HG02623 (cell line): ENCODE measurements at regions not wholly inside any gene's neighbourhood (a gene's known extent, or its start where the extent isn't known, plus 50 kb on each side); places are given as distances from the start of the nearest gene placed in this dataset.

Source experiments
- ATAC-seq: cut with Tn5 transposase; IDR thresholded peaks from one replicate; pipeline ENCODE4 v1.9.1; 2021; ENCODE audit warnings: moderate library complexity; ENCODE audit not compliant: unreplicated experiment

DNA sequence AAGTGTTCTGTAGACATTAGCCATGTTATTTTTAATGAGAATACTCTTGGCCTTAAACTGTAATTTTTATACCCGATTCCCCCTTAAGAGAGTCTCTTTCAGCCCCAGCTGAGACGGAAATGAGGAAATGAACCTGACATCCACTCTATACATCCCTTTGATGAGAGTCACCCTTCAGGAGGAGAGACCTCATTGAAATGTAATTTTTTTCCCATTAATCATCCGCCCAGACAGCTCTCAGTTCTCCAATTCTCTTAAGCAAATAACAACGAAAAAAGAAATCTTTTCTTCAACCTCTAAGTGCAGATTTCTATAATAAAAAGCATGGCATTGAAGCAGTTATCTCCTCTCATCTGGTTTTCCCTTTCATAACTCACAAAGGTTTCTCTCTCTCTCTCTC is 243.8 kb upstream of the PMEPA1 start:
- no peak for ATAC-seq

- no peak for ATAC-seq
Measured at GRCh38 chr20:57952136-57952535, 242.3 kb upstream of the PMEPA1 start.

GRCh38 chr20:57951549-57951948 is 241.7 kb upstream of the PMEPA1 start:
- no peak for ATAC-seq

- no peak for ATAC-seq
Measured at GRCh38 chr20:57950764-57951485, 241.1 kb upstream of the PMEPA1 start.

- ATAC-seq, result no peak
Measured at GRCh38 chr20:57948180-57948955, 238.6 kb upstream of the PMEPA1 start.

- no peak for ATAC-seq
Measured at GRCh38 chr20:57947421-57948179, 237.8 kb upstream of the PMEPA1 start.

DNA sequence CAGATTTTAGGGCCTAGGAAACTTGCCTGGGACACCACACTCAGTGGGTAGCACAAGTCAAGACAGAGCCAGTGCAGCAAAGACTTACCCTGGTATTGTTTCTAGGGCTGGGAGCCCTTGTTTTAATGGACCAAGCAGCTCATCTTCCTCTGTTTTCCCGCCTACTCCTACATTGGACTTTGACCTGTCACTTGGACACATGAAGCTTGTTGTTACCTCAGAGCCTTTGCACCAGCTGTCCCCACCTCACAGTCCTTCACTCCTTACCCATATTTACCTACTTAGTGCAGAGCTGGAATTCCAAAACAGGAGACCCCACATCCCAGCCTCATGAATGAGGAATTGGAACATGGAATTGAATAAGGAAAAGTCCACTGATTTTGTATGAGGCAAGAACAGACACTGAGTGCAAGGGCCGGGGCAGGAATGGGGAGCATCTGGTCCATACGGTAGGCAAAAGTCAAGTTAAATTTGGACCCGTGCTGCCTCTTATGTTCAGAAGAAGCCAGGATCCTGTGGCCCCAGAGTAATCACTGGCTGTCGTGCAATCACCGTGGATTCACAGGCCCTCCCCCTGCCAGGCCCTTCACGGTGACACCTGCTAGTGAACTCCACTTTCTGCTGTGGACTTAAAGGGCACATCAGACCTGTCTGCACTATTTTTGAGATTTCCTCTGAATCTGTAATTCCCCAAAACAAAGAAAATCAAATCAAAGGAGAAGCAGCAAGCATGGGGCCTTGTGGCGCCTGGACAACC is 236.9 kb upstream of the PMEPA1 start:
- no peak for ATAC-seq

GRCh38 chr20:57944988-57945387 is 235.2 kb upstream of the PMEPA1 start:
- ATAC-seq, result no peak

DNA sequence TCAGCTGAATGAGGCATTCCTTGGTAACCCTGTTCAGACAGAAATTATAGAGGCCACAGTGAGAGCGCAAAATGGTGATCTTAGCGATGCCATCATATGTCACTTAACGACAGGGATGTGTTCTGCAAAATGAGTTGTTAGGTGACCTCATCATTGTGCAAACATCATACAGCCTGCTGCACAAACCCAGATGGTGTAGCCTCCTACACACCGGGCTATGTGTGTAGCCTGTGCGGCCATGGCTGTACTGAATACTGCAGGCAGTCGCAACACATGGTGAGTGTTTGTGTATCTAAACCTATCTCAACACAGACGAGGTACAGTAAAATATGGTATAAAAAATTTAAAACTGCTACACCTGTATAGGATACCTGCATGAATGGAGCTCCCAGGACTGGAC is 234.1 kb upstream of the PMEPA1 start:
- ATAC-seq, result no peak

GRCh38 chr20:57943291-57943690 is 233.5 kb upstream of the PMEPA1 start:
- no peak for ATAC-seq

DNA sequence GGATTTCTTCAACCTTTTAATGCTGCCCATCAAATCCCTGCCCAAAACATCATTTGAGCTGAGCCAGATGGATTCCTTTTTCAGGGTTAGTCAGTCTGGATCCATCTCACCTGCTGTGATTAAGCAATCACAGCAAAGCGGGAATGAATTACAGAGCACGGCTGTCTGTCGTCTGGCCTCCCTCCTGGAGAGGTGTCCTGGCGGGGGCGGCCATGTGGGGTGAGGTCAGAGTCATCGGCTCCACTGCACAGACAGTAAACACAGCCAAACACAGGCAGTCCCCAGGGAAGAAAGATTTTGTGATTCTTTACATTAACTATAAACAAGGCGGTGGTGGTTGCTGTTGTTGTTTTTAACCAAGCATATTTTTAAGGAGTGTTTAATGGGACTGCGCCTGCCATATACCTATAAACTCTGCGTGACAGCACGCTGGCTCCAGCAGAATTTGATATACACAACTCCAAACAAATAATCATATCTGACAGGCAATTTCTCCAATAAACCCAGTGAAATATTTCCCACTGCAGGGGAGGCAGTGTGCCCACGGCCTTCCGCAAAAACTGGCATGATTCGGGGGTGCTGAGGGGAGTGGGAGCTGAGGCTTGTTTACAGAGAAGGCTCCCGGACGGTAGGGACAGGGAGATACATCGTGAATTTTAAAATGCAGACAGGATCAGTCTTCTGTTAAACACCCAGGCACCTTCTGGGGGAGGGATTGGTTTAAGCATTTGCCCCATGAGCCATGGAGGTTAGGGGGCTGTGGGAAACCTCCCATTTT is 232.0 kb upstream of the PMEPA1 start:
- no peak for ATAC-seq

DNA sequence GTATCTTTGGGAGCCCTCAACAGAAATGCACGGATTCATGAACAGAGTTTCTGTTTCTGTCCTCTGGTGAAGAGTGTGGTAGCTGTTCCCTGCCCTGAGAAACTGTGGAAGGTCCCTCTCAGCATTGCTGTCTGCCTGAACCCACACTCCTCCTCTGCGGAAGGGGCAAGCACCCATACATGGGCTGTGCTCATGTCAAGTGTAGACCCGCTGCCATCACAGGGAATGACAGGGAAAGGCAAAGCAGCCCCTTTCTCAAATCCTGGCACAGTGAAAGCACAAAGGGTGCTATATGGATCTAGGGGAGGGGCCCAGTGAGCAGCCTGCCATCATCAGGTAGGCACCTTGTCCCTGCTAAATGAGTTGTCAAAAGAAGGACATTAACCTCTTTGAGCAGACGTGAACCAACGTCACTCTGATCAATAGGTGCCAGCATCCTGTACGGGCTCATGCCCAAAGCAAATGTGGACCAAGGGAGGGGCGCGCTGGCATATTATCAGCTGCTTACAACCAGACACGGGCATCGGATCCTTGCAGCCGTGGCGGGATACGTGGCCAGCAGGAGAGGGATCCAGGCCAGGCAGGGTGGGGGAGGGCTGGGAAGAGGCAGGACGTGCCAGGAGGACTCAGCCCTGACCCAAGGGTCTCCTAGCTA is 231.2 kb upstream of the PMEPA1 start:
- ATAC-seq, result no peak

DNA sequence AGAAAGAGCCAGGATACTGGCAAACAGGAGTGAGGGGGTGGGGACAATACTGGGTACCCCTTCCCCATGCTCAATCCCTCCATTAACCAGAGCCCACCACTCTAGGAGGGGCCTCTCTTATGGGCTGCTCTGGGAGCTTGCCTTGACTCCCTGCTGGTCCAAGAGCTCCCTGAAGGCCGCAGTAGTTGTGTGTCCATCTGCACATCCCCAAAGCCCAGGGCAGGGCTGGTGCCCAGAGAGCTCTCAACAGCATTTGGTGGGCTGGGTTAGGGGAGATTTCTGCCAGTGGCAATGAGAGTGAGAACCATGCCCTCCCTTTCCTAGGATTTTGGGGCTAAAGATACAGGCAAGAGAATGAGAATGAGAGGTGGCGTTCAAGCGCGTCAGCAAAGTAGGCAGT is 230.6 kb upstream of the PMEPA1 start:
- ATAC-seq, result no peak

GRCh38 chr20:57939499-57939898 is 229.7 kb upstream of the PMEPA1 start:
- no peak for ATAC-seq

- no peak for ATAC-seq
Measured at GRCh38 chr20:57938158-57939108, 228.6 kb upstream of the PMEPA1 start.

DNA sequence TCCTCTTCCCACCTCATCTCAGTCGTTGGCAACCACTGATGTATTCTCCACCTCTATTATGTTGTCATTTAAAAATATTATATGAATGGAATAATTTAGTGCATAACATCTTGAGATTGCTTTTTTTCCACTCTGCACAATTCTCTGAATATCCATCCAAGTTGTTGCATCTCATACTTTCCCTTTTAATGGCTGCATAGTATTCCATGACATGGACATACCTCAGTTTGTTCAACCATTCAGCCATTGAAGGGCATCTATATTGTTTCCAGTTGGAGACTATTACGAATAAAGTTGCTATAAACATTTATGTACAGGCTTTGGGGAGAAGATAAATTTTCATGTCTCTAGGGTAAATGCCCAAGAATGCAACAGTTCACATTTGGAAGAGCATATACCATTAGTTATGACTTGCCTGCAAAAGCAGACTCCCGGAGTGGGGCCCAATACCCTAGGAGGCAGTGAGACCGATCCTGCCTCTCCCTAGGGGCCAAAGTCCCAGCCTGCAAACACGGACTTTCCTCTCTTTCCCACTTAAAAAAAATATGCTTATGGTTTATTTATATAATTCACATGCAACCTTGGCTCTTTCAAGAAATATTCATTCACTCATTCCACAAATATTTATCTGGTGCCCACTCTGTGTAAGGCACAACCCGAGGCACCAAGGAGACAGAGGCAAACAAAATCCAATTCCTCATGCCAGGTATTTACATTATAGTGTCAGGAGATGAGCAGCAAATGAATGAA is 227.0 kb upstream of the PMEPA1 start:
- no peak for ATAC-seq

GRCh38 chr20:57934913-57935312 is 225.1 kb upstream of the PMEPA1 start:
- ATAC-seq, result no peak
